Panc1 (cell line): ENCODE measurements at regions not wholly inside any gene's neighbourhood (a gene's known extent, or its start where the extent isn't known, plus 50 kb on each side); places are given as distances from the start of the nearest gene placed in this dataset.

ENCODE experiments used
- ATAC-seq: fragments of 200-7000 bp; cut with Tn5 transposase; 2 replicates; pipeline ENCODE4 v1.9.1; 2020; ENCODE audit warnings: mild to moderate bottlenecking, moderate library complexity
- BruUV-seq: library from RNA; stranded (reverse); fragments of 400-500 nt; replicated peaks from 2 replicates; lab custom pipeline; 2021; lab: Mats Ljungman, UMichigan
- CTCF ChIA-PET: fragments of 300-600 bp; sonication (Branson Sonifier 250); formaldehyde crosslinking; loops from one replicate; lab custom pipeline; 2022; ENCODE audit warnings: antibody characterized with exemption; lab: Charles Lee
- POLR2A ChIA-PET: fragments of 300-600 bp; sonication (Branson Sonifier 250); formaldehyde crosslinking; loops from one replicate; lab custom pipeline; 2022; ENCODE audit warnings: antibody characterized with exemption; lab: Charles Lee
- DNase-seq: peaks from one replicate; pipeline ENCODE4 v3.0.0-alpha.2; 2010; ENCODE audit warnings: low read depth, low spot score
- H3K27ac ChIP-seq: 2 replicates; pipeline ENCODE4 v1.5.1; 2011; ENCODE audit warnings: mild to moderate bottlenecking, low read length, inconsistent platforms
- H3K27me3 ChIP-seq: fragments of 200-500 bp; sonication (Bioruptor generic); 2 replicates; pipeline ENCODE4 v1.6.0; 2014; ENCODE audit warnings: low read length, inconsistent platforms; ENCODE audit not compliant: control insufficient read depth, insufficient read depth
- H3K36me3 ChIP-seq: fragments of 200-500 bp; sonication (Bioruptor generic); 2 replicates; pipeline ENCODE4 v1.5.1; 2014; ENCODE audit warnings: inconsistent platforms, mild to moderate bottlenecking, low read length, moderate library complexity; ENCODE audit not compliant: control insufficient read depth, insufficient read depth
- H3K4me1 ChIP-seq: 2 replicates; pipeline ENCODE4 v1.5.1; 2011; ENCODE audit warnings: inconsistent platforms, mild to moderate bottlenecking, low read length, moderate library complexity; ENCODE audit not compliant: control insufficient read depth, insufficient read depth
- H3K4me3 ChIP-seq, 2 experiments: 2 replicates each; pipeline ENCODE4 v1.5.1; 2011 to 2012; ENCODE audit warnings: low read depth in 2 of 2, low read length in 2 of 2, mild to moderate bottlenecking in 2 of 2, inconsistent platforms in 1 of 2, moderate library complexity in 1 of 2
- H3K9me3 ChIP-seq: fragments of 200-500 bp; sonication (Bioruptor generic); 2 replicates; pipeline ENCODE4 v1.5.1; 2014; ENCODE audit warnings: low read depth, mild to moderate bottlenecking, inconsistent platforms, low read length, moderate library complexity; ENCODE audit not compliant: control insufficient read depth, insufficient read depth
- CTCF ChIP-seq: fragments of 450-650 bp; IDR thresholded peaks from 2 replicates; pipeline ENCODE4 v1.5.1; 2017; ENCODE audit warnings: mild to moderate bottlenecking
- POLR2AphosphoS5 ChIP-seq: IDR thresholded peaks from 2 replicates; pipeline ENCODE4 v1.6.1; 2012; ENCODE audit warnings: mild to moderate bottlenecking, low read depth, low read length, moderate library complexity
- SIN3A ChIP-seq: IDR thresholded peaks from 2 replicates; pipeline ENCODE4 v1.6.1; 2012; ENCODE audit warnings: low read depth, mild to moderate bottlenecking, low read length, moderate library complexity, borderline replicate concordance; ENCODE audit not compliant: insufficient read depth
- TCF7L2 ChIP-seq: IDR thresholded peaks from 2 replicates; pipeline ENCODE4 v1.6.1; 2011; ENCODE audit warnings: mild to moderate bottlenecking, low read depth, low read length, inconsistent platforms
- in situ Hi-C: cut with HindIII; loops from 2 replicates; pipeline ENCODE4 v1.10.0; 2016; ENCODE audit warnings: low sequenced_read_pairs, low pct_unique_long_range_greater_than_20kb
- intact Hi-C: fragments of 100-400 bp; cut with micrococcal nuclease; formaldehyde crosslinking; loops from one replicate; pipeline ENCODE4 v1.10.0; 2022; ENCODE audit not compliant: unreplicated experiment
- TF ChIP-seq, protein P1 (sequence below), 2 experiments: IDR thresholded peaks; 2 replicates each; pipeline ENCODE4 v1.6.1; 2011 to 2012; ENCODE audit warnings: low read depth in 2 of 2, control low read depth in 1 of 2, low read length in 1 of 2, mild to moderate bottlenecking in 1 of 2, moderate library complexity in 1 of 2; ENCODE audit not compliant: insufficient read depth in 1 of 2

- ATAC-seq (no peak), DNase-seq (no peak)
- ChIA-PET CTCF (no interaction called here), POLR2A (no interaction called here)
- BruUV-seq, result no TSS peak
- TF ChIP-seq TCF7L2 (no peak), CTCF (no peak), SIN3A (no peak), POLR2AphosphoS5 (no peak)
- TF ChIP-seq, protein P1, sequence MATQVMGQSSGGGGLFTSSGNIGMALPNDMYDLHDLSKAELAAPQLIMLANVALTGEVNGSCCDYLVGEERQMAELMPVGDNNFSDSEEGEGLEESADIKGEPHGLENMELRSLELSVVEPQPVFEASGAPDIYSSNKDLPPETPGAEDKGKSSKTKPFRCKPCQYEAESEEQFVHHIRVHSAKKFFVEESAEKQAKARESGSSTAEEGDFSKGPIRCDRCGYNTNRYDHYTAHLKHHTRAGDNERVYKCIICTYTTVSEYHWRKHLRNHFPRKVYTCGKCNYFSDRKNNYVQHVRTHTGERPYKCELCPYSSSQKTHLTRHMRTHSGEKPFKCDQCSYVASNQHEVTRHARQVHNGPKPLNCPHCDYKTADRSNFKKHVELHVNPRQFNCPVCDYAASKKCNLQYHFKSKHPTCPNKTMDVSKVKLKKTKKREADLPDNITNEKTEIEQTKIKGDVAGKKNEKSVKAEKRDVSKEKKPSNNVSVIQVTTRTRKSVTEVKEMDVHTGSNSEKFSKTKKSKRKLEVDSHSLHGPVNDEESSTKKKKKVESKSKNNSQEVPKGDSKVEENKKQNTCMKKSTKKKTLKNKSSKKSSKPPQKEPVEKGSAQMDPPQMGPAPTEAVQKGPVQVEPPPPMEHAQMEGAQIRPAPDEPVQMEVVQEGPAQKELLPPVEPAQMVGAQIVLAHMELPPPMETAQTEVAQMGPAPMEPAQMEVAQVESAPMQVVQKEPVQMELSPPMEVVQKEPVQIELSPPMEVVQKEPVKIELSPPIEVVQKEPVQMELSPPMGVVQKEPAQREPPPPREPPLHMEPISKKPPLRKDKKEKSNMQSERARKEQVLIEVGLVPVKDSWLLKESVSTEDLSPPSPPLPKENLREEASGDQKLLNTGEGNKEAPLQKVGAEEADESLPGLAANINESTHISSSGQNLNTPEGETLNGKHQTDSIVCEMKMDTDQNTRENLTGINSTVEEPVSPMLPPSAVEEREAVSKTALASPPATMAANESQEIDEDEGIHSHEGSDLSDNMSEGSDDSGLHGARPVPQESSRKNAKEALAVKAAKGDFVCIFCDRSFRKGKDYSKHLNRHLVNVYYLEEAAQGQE (IDR thresholded peaks at IDR 0.05; ENCODE audit: insufficient read depth in 1 of 2, low read depth in 2 of 2, low read length in 1 of 2), result no peak
- Histone ChIP-seq H3K4me3 (no peak overlapping the region), H3K27me3 (no peaks in the 10 kb centered on the region), H3K27ac (no peak overlapping the region), H3K9me3 (no peaks in the 10 kb centered on the region), H3K36me3 (no peaks in the 10 kb centered on the region), H3K4me1 (no peaks in the 10 kb centered on the region)
- intact Hi-C loops, result no loop called here
- in situ Hi-C loops, result no loop called here
These were observed 175.8 kb upstream of the SPAG17 start for GRCh38 chr1:118360817-118361216.

GRCh38 chr1:118346936-118347335 lies 161.9 kb upstream of the SPAG17 start:
- TF ChIP-seq SIN3A (no peak), POLR2AphosphoS5 (no peak), CTCF (no peak), TCF7L2 (no peak)
- TF ChIP-seq, protein P1 (IDR thresholded peaks at IDR 0.05; ENCODE audit: insufficient read depth in 1 of 2, low read depth in 2 of 2, low read length in 1 of 2), result no peak
- no peak for DNase-seq
- H3K4me3 ChIP-seq, result no peak overlapping the region
- ChIA-PET POLR2A (no interaction called here), CTCF (no interaction called here)
- ATAC-seq, result no peak
- H3K4me1 ChIP-seq, result no peaks in the 10 kb centered on the region
- intact Hi-C loops, result no loop called here
- in situ Hi-C loops, result no loop called here
- no peaks in the 10 kb centered on the region for H3K9me3 ChIP-seq
- H3K27ac ChIP-seq, result no peak overlapping the region
- no TSS peak for BruUV-seq
- H3K27me3 ChIP-seq, result no peaks in the 10 kb centered on the region
- no peaks in the 10 kb centered on the region for H3K36me3 ChIP-seq
